Dedifferentiated amniotic fluid mesenchymal stem cell (primary cell): ENCODE measurements at regions not wholly inside any gene's neighbourhood (a gene's known extent, or its start where the extent isn't known, plus 50 kb on each side); places are given as distances from the start of the nearest gene placed in this dataset.

Experiments
- DNase-seq: peaks from one replicate; pipeline ENCODE4 v3.0.0-alpha.2; 2016; ENCODE audit errors: extremely low spot score

- DNase-seq, result no peak
Observed at GRCh38 chr2:171608168-171608567, 79.1 kb upstream of the DYNC1I2 start.

GRCh38 chr2:171610824-171611223 is 76.4 kb upstream of the DYNC1I2 start:
- no peak for DNase-seq

- no peak for DNase-seq
Observed at GRCh38 chr2:171615069-171615468, 72.2 kb upstream of the DYNC1I2 start.

GRCh38 chr2:171617981-171618380 is 69.3 kb upstream of the DYNC1I2 start:
- no peak for DNase-seq

GRCh38 chr2:171625006-171625405 is 62.3 kb upstream of the DYNC1I2 start:
- DNase-seq, result no peak

- no peak for DNase-seq
Observed at GRCh38 chr2:171626949-171627348, 60.3 kb upstream of the DYNC1I2 start.

- DNase-seq, result no peak
Observed at GRCh38 chr2:171627412-171627811, 59.9 kb upstream of the DYNC1I2 start.

- DNase-seq, result peak; percentile 20
Observed at GRCh38 chr2:171629113-171629512, 58.2 kb upstream of the DYNC1I2 start.

GRCh38 chr2:171630089-171630770 is 57.0 kb upstream of the DYNC1I2 start:
- DNase-seq, result no peak

- DNase-seq, result no peak
Observed at GRCh38 chr2:171630812-171631626, 56.2 kb upstream of the DYNC1I2 start.
